Stimulated activated CD8-positive, alpha-beta memory T cell treated with anti-CD3 and anti-CD28 coated beads, Interleukin-12 subunit alpha, Interleukin-12 subunit beta, amount 100 ng/mL, for 1 hour (primary cell): ENCODE measurements at regions not wholly inside any gene's neighbourhood (a gene's known extent, or its start where the extent isn't known, plus 50 kb on each side); places are given as distances from the start of the nearest gene placed in this dataset.

ENCODE experiments used
- DNase-seq: peaks from one replicate; pipeline ENCODE4 v3.0.0-alpha.2; 2020; ENCODE audit warnings: low read depth

DNA sequence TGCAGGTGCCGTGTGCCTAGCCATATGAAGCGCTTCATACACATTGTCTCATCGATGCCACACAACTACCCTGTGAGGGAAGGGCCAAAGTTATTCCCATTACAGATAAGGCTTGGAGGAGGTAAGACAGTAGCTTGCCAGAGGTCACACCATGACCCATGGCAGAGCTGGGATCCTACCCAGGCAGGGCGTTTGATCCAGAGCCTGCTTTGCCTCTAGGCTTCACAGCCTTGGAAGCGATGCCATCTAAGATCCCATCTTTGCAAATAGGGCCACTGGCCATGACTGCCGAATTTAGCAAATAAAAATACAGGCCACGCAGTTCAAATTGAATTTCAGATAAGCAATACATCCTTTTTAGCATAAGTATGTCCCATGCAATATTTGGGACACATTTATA is 358.2 kb downstream of the BCOR start:
- no peak for DNase-seq

DNA sequence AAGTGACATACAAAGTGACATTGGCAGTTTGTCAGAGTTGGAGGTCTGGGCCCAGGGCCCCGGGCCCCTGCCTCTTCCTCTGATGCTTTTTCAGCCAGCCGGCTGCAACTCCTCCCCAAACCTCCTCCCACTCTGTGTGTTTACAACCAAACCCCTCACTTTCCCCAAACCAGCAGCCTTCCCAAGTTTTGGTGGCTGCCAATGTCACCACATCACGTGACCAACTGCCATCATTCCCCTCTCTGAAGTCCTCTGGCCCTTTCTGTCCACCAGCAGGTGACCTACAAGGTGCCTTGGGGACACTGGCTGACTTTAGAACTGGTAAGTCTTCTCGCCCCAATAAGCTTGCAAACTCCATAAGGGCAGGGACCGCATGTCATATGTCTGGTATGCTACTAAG is 357.7 kb downstream of the BCOR start:
- DNase-seq, result no peak

DNA sequence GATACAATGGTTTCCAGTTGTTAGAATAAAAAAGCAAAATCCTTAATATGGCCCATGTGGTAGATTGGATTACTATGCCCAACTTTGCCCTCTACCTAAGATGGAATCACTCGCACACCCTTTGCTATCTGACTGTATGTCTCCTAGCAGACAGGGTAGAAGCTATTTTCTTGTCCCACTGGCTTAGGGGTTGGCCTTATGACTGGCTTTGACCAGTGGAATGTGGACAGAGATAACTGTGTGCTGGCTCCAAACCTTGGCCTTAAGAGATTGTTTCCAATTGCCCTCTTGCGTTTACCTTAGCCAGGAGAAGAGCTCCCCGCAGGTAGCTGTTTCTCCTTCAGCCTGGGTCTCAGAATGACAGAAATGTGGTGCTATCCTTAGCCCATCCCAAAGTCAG is 355.9 kb downstream of the BCOR start:
- DNase-seq, result no peak

DNA sequence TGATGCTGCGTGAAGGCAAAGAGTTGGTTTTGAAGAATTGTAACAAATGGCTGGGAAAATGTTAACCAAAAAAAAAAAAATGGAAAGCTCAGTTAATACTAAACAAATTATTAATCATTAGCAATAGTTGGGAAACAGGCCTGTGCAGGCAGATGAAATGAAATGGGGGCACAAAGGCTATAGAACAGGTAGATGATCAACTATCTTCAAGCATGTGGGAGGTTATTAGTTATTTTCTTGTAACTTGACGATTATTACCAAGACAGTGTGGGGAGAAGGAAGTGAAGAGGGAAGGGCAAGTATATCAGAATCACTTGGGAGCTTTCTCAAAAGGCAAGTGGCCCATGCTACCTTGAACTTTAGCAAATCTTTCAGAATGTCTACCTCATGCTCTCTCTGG is 351.9 kb downstream of the BCOR start:
- no peak for DNase-seq

DNA sequence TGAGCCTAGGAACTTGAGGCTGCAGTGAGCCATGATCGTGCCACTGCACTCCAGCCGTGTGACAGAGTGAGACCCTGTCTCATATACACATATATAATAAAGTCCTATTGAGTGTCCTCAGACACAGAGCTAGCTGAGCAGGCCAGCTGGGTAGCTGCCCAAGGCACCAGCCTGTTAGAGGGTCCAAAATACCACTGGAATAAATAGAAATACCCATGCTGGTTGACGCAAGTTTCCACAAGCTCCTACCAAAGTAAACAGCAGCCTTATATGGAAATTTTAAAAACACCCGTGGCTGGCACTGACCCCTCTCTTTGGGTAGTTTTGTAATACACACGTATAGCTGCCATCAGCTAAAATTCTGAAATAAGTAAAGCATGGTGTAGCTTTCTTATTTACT is 348.6 kb downstream of the BCOR start:
- DNase-seq, result no peak

DNA sequence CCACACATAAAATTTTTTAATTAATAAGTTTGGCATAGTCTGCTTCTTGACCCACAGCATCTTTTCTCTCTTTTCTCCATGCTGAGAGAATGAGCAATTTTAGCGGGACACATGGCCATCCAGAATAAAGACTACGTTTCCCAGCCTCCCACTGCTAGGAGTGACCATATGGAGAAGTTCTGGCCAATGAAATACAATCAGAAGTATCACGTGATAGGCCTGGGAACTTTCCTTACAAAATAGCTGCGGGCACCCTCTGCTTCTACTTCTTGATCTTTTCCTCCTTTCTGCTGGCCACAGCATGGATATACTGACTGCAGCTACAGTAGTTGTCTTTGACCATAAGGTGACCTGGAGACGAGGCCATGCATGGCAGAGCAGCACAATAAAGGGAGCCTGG is 348.0 kb downstream of the BCOR start:
- no peak for DNase-seq

DNA sequence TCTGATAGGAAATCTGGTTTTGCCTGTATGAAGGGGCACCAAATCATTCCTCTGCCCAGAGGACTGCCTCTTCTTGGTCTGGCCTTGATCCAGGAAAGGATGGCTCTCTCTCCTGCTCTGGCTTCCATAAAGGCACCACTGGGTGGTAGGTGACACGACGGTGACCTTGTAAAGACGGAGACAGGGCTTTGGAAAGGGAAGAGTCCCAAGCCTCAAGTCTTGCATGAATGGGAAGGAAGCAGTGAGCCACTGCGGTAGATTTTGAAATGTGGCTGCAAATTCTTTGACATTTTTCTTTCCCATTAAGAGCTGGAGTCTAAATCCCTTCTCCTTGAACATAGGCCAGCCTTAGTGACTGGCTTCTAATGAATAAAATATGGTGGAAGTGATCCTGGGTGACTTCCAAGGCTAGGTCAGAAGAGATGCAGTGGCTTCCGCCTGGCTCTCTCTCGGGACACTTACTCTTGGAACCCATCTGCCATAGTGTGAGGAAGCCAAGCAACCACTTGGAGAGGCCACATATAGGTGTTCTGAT is 347.4 kb downstream of the BCOR start:
- DNase-seq, result no peak

DNA sequence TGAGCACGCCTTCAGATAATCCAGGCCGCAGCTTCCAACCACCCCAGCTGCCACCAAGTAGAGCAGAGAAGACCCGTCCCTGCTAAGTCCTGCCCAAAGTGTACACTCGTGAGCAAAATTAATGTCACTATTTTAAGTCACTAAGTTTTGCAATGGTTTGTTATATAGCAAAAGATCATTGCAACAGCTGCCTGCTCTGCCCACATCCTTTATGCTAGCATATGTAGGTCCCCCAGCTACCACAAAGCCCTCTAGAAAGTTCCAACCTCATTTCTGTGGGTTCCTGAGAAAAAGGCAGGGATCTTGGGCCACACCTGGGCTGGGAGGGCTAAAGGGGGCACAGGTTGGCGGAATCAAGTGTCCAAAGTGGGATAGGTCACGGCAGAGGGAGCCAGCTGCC is 346.9 kb downstream of the BCOR start:
- DNase-seq, result no peak

DNA sequence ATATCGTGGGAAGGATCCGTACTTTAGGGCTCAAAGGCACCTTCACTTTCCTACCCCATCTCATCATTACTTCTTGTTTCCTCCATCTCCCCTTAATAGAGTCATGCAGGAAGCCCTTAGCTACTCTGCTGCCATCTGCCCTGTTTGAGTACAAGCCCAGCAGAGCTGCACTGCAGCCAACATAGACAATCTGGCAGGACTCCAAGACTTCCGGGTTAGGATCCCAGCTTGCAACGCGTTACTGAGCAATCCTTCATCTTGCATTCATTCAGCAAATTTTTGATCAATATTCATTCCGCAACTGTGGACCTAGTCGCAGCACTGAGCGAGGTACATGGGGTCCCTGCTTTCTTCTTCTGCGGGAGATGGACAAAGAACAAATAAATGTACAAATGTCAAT is 344.9 kb downstream of the BCOR start:
- DNase-seq, result no peak

DNA sequence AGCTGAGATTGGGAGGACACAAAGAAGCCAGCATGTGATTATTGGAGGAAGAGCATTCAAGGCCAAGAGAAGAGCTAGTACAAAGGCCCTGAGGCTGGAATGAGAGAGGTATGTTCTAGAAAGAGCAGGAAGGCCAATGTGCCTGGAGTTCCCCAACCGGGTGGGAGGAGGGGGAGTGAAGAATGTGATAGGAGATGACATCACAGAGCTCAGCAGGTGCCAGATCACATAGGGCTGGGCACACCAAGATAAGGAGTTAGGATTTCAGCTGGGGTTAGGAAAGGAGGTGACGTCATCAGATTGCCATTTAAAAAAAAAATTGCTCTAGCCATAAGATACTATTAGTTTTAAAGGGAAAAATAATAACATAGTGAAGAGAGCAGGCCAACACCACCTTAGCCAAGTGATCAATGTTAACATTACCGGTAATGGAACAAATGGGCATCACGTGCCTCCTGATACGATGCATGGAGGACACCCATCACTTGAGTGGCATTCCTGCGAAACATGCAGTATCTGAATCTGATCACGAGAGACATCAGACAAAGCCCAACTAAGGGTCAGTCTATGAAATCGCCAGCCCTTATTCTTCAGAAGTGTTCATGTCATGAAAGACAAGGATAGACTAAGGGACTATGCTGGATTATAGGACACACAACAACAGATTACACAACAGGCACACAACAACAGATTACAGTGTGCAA is 344.3 kb downstream of the BCOR start:
- no peak for DNase-seq

DNA sequence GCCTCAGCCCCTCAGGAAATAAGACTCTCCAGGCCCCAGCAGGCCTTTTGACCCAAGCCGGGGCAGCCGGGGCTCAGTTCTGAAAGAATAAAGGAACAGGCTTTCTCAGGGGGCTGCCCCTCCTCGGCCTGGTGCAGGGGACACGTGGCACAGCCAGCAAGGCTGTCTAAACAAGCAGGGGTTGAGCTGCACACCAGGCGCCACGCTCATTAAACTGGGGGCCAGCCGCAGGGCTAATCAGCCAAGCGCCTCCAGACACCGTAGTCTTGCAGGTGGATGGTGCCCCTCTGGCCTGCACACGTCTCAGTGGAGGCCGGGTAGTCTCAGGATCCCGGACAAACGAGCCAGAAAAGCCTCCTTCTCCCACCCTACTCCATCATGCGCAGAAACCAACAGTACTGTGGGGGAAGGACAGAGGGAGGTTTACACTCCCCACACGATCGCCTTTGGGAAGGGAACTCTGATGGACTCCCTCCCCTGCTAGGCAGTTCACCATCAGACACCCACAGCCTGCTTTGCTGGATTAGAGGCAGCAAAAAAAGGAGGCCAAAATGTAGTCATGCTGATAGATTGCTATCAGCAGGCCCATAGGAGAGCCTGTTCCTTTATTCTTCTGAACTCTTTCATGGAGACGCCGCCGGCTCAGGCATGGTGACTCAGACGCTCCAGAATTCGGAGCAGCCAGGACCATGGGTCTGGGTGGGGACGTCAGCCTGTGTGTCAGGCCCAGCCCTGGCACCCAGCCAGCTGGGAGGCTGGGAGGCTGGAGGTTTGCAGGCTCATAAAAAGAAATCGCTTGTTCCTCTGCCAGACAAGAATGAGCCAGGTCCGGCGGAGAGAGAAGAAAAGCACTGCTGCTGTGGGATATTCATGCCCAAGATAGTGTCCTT is 342.4 kb downstream of the BCOR start:
- no peak for DNase-seq

DNA sequence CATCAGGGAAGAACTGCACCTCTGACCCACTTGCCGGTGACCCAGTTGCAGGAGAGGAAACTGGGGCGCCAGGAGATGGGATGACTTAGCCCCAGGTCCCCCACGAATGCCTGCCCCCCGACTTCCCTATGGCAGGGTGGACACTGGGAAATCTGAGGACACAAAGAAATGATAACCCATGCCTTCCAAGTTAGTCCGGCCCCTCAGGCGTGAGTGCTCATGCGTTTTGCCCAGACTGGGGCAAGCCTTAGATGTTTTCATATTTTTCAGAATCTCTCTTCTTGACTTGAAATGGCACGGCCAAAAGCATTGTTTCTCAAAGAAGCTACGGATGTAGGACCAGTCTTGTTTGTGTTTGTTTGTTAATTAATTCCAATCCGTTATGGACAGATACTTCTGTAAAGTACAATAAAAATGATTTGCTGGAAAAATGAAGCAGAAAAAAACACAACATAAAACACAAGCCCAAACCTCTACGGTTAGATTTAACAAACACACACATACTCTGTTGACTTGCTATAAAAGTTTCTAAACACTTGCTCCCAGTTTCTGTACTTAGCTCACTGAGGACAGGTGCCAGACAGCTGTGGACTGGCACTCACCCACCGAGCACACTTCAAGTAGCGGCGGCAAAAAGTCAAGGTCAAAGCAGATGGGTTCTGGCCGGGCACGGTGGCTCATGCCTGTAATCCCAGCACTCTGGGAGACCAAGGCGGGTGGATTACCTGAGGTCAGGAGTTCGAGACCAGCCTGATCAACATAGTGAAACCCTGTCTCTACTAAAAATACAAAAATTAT is 341.5 kb downstream of the BCOR start:
- no peak for DNase-seq

DNA sequence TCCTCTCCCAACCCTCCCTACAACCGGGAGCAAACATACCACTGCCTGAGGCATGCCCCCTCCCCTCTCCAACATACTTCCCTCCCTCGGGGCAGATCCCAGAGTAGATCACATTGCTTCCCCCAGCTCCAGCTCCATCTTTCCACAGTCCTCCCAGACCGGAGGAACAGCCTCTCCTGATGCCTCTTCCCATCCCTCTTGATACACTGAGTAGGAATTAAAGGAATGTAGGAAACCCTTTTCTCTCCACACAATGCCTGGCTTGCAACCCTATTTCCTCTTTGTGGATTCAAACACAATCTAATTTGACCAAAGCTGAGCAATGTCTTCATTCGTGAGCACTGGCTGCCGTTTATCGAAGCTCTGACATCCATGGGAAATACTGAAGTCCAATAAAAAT is 339.8 kb downstream of the BCOR start:
- no peak for DNase-seq

DNA sequence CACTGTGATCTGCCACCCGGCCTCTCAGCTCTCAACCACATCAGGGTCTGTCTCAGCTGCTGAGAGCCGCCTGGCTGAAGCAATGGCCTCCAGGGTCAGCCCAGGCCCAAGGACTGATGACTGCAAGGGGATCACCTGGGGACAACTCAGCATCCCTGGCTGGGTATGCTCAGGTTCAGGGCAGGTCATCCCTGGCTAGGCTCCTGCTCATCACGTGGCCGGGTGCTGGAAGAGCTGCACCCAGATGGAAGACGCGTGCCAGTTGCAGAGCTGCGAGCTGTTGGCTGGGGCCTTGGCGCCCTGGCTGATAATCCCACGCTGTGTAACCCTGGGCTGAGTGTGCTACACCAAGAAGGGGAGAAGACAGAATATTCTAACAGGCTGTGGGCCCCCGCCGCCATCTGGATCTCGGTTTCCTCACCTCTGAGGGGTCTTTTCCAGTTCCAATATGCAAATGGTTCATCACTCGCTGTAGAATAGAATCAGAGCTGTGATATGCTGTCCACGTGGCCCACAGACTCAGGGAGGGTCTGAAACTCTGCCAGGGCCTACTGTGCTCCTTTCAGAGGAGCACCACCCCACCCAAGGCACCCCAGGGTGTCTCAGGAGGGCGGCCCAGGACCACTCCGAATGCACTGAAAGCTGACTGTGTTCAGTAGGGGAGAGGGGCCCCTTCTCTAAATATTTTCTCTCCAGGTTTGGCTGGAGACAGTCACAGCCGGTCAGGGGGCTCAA is 338.8 kb downstream of the BCOR start:
- DNase-seq, result no peak

DNA sequence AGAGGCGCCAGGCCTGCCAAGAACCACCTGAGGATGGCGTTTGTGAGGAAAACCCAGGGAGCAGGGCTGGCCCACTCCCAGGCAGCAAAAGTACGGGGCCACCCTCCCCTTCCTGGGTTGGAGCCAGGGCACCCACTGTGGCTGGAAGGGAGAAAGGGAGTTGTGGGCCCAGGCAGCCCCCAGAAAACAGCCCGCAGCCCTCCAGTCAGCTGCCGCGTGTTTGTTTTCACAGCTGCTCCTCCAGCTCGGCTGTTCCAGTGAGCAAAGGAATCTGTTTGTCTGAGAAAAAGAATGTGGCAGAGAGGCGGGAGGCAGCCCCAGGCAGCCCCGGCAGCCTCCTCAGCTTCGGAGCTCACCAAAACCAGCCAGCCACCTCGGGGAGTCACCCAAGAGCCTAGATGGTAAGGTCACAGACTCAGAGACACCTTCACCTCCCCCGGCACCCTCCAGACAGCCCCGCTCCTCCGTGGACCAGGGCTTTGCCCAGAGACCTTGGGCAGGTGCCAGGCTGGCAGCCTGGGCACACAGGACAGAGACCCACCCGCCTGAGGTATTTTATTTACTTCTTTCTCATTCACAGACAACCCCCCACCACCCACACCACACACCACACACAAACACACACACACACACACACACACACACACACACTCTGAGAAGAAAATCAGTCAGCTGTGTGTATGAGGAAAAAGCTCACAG is 338.1 kb downstream of the BCOR start:
- DNase-seq, result no peak

DNA sequence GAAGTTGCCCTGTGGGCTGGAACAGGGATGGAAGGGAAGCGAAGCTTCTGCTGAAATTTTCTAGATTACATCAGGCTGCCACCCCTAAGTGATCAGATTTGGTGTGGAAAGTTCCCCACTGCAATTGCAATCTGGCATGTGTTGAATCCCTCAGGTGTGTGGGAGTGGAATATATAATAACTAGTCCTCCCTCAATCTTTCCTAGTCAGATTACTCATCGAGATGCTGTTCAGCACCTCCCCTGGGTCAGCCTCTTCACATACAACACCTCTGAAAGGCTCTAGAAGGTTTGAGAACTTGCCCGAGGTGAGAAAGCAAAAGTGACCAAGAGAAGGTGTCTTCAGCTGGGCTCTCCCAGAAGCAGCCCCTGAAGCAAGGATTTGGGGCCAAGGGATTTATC is 336.8 kb downstream of the BCOR start:
- DNase-seq, result no peak

DNA sequence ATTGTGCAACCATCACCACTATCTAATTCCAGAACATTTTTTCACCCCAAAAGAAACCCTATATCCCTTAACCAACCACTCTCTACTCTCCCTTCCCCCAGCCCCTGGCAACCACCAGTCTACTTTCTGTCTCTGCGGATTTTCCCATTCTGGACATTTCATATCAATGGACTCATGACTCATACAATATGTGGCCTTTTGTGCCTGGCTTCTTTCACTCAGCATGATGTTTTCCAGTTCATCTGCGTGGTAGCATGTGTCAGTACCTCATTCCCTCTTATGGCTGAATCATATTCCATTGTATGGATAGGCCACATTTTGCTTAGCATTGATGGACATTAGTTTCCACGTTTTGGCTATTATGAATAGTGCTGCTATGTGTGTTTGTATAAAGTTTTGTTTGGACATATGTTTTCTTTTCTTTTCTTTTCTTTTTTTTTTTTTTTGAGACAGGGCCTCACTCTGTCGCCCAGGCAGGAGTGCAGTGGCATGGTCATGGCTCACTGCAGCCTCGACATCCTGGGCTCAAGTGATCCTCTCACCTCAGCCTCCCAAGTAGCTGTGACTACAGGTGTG is 335.4 kb downstream of the BCOR start:
- no peak for DNase-seq

DNA sequence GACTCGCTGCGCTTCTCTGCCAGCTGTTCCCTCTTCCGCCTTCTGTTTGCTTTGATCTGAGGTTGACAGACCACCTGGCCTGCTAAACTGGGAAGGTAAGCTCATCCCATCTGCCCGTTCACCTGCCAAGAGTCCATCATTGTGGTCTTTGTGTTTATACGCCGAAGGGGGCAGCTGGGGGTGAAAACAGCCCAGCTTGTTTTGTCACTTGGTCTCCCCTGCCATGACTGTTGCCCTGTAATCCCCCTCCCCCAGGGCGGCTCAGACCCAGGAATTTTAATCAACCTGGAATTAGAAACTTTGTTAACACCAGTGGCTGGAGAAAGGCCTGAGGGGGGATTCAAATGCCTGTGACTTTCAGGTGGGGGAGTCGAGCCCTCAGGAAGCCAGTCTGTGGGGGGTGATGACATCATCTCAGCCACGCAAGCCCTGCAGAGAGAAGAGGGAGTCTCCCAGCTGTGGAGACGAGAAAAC is 333.3 kb downstream of the BCOR start:
- DNase-seq, result no peak

DNA sequence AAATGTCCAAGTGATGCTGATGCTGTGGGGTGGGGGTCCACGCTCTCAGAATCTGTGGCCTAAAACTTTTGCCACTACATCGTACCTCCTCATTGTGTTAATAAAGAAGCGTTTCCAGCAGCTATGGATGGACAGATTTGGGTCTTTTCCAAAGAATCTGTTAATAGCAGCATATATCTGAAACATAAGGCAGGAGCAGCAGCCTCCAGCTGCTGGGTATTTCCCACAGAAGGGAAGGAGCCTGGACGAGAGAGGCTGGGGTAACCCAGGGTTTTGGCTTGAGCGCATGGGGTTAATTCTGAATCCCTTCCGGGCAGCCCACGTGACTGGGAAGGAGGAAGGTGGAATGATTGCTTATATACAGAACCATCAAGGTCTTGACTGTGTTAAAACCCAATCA is 332.4 kb downstream of the BCOR start:
- no peak for DNase-seq

DNA sequence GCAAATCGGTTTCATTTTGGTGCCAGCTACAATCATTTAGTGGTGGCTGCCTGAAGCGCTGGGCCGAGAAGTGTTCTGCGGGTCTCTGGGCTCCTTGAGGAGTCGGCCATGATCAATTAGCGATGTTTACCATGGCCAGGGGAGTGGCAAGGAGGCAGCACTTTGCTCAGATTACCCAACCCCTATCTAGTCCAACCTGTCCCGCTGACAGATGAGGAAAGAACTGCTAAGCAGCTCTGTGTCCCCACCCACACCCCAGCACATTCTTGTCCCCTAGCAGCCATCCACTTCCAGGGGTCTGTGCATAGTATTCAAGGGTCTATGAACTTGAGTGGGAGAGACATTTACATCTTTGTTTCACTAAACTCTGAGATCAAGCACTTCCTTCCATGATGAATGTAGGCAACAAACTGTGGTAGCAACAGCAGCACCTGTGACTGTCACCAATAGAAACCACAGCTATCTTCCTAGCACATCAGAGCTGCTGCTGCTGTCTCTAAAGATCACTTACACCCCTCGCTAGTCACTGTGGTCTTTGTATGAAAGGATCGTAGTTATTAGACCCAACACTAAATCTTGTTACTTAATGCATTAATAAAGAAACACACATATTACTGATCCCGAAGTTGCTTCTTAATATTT is 331.6 kb downstream of the BCOR start:
- no peak for DNase-seq
